Fibroblast of villous mesenchyme (primary cell): ENCODE measurements at regions not wholly inside any gene's neighbourhood (a gene's known extent, or its start where the extent isn't known, plus 50 kb on each side); places are given as distances from the start of the nearest gene placed in this dataset.

ENCODE experiments used
- DNase-seq: peaks from one replicate; pipeline ENCODE4 v3.0.0-alpha.2; 2010; ENCODE audit warnings: low read depth
- H3K4me3 ChIP-seq: 2 replicates; pipeline ENCODE4 v1.5.1; 2011; ENCODE audit warnings: low read depth, mild to moderate bottlenecking, low read length
- TF ChIP-seq, protein P1 (sequence below): IDR thresholded peaks from 2 replicates; pipeline ENCODE4 v1.5.1; 2012; ENCODE audit warnings: low read depth, mild to moderate bottlenecking, low read length; ENCODE audit not compliant: insufficient read depth

GRCh38 chr13:69649063-69649392 lies 458.6 kb upstream of the ATXN8OS start:
- TF ChIP-seq, protein P1, sequence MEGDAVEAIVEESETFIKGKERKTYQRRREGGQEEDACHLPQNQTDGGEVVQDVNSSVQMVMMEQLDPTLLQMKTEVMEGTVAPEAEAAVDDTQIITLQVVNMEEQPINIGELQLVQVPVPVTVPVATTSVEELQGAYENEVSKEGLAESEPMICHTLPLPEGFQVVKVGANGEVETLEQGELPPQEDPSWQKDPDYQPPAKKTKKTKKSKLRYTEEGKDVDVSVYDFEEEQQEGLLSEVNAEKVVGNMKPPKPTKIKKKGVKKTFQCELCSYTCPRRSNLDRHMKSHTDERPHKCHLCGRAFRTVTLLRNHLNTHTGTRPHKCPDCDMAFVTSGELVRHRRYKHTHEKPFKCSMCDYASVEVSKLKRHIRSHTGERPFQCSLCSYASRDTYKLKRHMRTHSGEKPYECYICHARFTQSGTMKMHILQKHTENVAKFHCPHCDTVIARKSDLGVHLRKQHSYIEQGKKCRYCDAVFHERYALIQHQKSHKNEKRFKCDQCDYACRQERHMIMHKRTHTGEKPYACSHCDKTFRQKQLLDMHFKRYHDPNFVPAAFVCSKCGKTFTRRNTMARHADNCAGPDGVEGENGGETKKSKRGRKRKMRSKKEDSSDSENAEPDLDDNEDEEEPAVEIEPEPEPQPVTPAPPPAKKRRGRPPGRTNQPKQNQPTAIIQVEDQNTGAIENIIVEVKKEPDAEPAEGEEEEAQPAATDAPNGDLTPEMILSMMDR = no peak
- no peak for DNase-seq
- H3K4me3 ChIP-seq = no peak overlapping the region

- H3K4me3 ChIP-seq = no peak overlapping the region
- DNase-seq = no peak
- TF ChIP-seq, protein P1 = no peak
These were observed 459.1 kb upstream of the ATXN8OS start for GRCh38 chr13:69648340-69649062.

GRCh38 chr13:69644447-69644846 lies 463.2 kb upstream of the ATXN8OS start:
- no peak for DNase-seq
- TF ChIP-seq, protein P1 = no peak
- no peak overlapping the region for H3K4me3 ChIP-seq

DNA sequence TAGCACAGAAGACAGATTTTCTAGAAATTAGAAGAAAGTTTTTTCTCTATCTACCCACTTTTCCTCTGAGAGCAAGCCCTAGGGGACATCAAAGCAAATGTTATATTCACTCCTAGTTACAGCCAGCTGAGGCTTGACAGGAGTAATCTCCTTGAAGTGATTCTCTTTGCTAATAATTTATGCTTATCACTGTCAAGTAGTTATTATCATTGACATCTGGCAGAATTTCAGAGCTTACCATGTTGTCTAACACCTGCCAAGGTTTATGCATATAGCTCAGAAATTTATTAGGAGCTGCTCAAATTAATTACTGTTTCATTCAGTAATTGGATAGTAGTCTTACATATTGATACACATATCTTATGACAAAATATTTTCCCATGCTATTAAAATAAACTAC lies 465.9 kb upstream of the ATXN8OS start:
- TF ChIP-seq, protein P1 = no peak
- no peak overlapping the region for H3K4me3 ChIP-seq
- no peak for DNase-seq

GRCh38 chr13:69633044-69633443 lies 474.6 kb upstream of the ATXN8OS start:
- TF ChIP-seq, protein P1 = no peak
- no peak for DNase-seq
- H3K4me3 ChIP-seq = no peak overlapping the region

DNA sequence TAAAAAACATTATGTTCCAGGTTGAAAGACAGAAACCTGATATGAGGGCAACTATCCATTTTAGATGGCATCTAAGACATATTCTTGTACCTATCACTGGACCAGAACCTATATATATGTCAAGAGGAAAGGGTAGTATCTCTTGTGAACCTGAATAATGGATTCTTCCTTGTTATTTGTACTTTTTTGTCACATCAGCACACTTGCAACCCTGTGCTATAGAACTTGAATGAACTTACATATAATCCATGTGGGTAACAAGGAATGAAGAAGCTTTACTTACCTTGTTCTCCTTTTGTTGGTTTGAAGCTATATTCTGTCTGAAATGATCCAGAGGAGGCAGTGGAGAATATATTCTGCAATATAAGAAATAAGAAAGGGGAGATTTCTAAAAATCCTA lies 483.7 kb upstream of the ATXN8OS start:
- no peak for DNase-seq
- TF ChIP-seq, protein P1 = no peak
- H3K4me3 ChIP-seq = no peak overlapping the region

GRCh38 chr13:69619651-69620050 lies 488.0 kb upstream of the ATXN8OS start:
- no peak for DNase-seq
- no peak overlapping the region for H3K4me3 ChIP-seq
- TF ChIP-seq, protein P1 = no peak
